SK-N-SH (cell line): ENCODE measurements at regions not wholly inside any gene's neighbourhood (a gene's known extent, or its start where the extent isn't known, plus 50 kb on each side); places are given as distances from the start of the nearest gene placed in this dataset.

ENCODE experiments used
- CTCF ChIA-PET: fragments of 300-600, 350-600 bp; formaldehyde crosslinking; extraction: SDS; loops from one replicate; lab custom pipeline; 2021; lab: Yijun Ruan, JAX
- POLR2A ChIA-PET: fragments of 350-600 bp; sonication (Branson Sonifier 250); formaldehyde crosslinking; extraction: SDS; loops from one replicate; lab custom pipeline; 2020; ENCODE audit warnings: antibody characterized with exemption, inconsistent platforms; lab: Yijun Ruan, JAX
- DNase-seq: peaks from one replicate; pipeline ENCODE4 v3.0.0; 2012
- H2AFZ ChIP-seq: fragments of 200-600 bp; sonication (generic); 2 replicates; pipeline ENCODE4 v1.8.1; 2016; ENCODE audit warnings: antibody characterized with exemption, mild to moderate bottlenecking, low read depth
- H3F3A ChIP-seq: fragments of 200-600 bp; sonication (generic); replicated peaks from 2 replicates; pipeline ENCODE3; 2016; ENCODE audit warnings: antibody characterized with exemption, mild to moderate bottlenecking; ENCODE audit not compliant: insufficient read depth
- H3K27ac ChIP-seq, 2 experiments: fragments of 200-500 bp in 1 of 2; fragments of 200-600 bp in 1 of 2; sonication (Bioruptor generic) in 1 of 2; sonication (generic), shearing (Covaris generic) in 1 of 2; 2 replicates each; pipeline versions ENCODE4 v1.5.1 to v1.6.1; 2014 to 2016; ENCODE audit warnings: low read depth in 2 of 2, inconsistent platforms in 1 of 2, low read length in 1 of 2, mild to moderate bottlenecking in 1 of 2, mixed read lengths in 1 of 2
- H3K27me3 ChIP-seq: fragments of 200-600 bp; sonication (generic), shearing (Covaris generic); 2 replicates; pipeline ENCODE4 v1.6.1; 2016; ENCODE audit warnings: mixed run types; ENCODE audit not compliant: insufficient read depth
- H3K36me3 ChIP-seq, 2 experiments: fragments of 200-500 bp in 1 of 2; fragments of 200-600 bp in 1 of 2; sonication (Bioruptor generic) in 1 of 2; sonication (generic) in 1 of 2; replicated peaks in 1 of 2; 2 replicates each; pipeline versions ENCODE3 to v1.5.1; 2014 to 2016; ENCODE audit warnings: low read length in 1 of 2, mild to moderate bottlenecking in 1 of 2; ENCODE audit not compliant: insufficient read depth in 2 of 2, control insufficient read depth in 1 of 2
- H3K4me1 ChIP-seq, 2 experiments: fragments of 200-500 bp in 1 of 2; fragments of 200-600 bp in 1 of 2; sonication (Bioruptor generic) in 1 of 2; sonication (generic), shearing (Covaris generic) in 1 of 2; 2 replicates each; pipeline versions ENCODE4 v1.5.1 to v1.6.1; 2014 to 2016; ENCODE audit warnings: low read depth in 1 of 2, low read length in 1 of 2, mixed run types in 1 of 2; ENCODE audit not compliant: insufficient read depth in 2 of 2, control insufficient read depth in 1 of 2
- H3K4me2 ChIP-seq: fragments of 200-600 bp; sonication (generic), shearing (Covaris generic); 2 replicates; pipeline ENCODE4 v1.6.1; 2017; ENCODE audit warnings: mixed run types
- H3K4me3 ChIP-seq, 2 experiments: fragments of 200-500 bp in 1 of 2; fragments of 200-600 bp in 1 of 2; sonication (Bioruptor generic) in 1 of 2; sonication (generic), shearing (Covaris generic) in 1 of 2; 2 replicates each; pipeline versions ENCODE4 v1.5.1 to v1.8.1; 2014 to 2016; ENCODE audit warnings: low read depth in 2 of 2, inconsistent platforms in 1 of 2, low read length in 1 of 2, mild to moderate bottlenecking in 1 of 2, mixed read lengths in 1 of 2, moderate library complexity in 1 of 2
- H3K79me2 ChIP-seq: fragments of 200-600 bp; sonication (generic); 2 replicates; pipeline ENCODE4 v1.8.1; 2017; ENCODE audit warnings: mild to moderate bottlenecking; ENCODE audit not compliant: insufficient read depth
- H3K9ac ChIP-seq: fragments of 200-600 bp; sonication (generic); 2 replicates; pipeline ENCODE4 v1.6.1; 2017; ENCODE audit warnings: mixed run types
- H3K9me2 ChIP-seq: fragments of 200-600 bp; sonication (generic); 2 replicates; pipeline ENCODE4 v1.6.1; 2017; ENCODE audit warnings: mixed run types
- H3K9me3 ChIP-seq: fragments of 200-600 bp; sonication (generic); 2 replicates; pipeline ENCODE4 v1.6.1; 2017; ENCODE audit warnings: mixed run types, mild to moderate bottlenecking, moderate library complexity
- H4K20me1 ChIP-seq: fragments of 200-600 bp; sonication (generic); 2 replicates; pipeline ENCODE4 v1.6.1; 2017; ENCODE audit warnings: mild to moderate bottlenecking, mixed run types; ENCODE audit not compliant: insufficient read depth
- CHD2 ChIP-seq: fragments of 150-350 bp; IDR thresholded peaks from 2 replicates; pipeline ENCODE4 v1.6.1; 2018; ENCODE audit warnings: low read length; ENCODE audit not compliant: partially characterized antibody
- EZH2phosphoT487 ChIP-seq: fragments of 200-600 bp; sonication (generic); IDR thresholded peaks from 2 replicates; pipeline ENCODE4 v1.6.1; 2017; ENCODE audit warnings: low read depth, mixed run types, mild to moderate bottlenecking, antibody characterized with exemption, moderate library complexity, borderline replicate concordance
- FOSL2 ChIP-seq: IDR thresholded peaks from 2 replicates; pipeline ENCODE4 v1.4.0; 2012; ENCODE audit warnings: low read depth, mild to moderate bottlenecking, moderate library complexity, borderline replicate concordance
- FOXJ3 ChIP-seq: sonication (generic); formaldehyde crosslinking; IDR thresholded peaks from 2 replicates; pipeline ENCODE4 v1.5.1; 2020; ENCODE audit warnings: mild to moderate bottlenecking, missing genetic modification reagents
- GABPA ChIP-seq: IDR thresholded peaks from 2 replicates; pipeline ENCODE4 v1.4.0; 2012; ENCODE audit warnings: low read depth, mild to moderate bottlenecking
- IRF3 ChIP-seq: fragments of 150-350 bp; IDR thresholded peaks from 2 replicates; pipeline ENCODE4 v1.6.1; 2016; ENCODE audit warnings: mild to moderate bottlenecking, low read depth, low read length
- JUND ChIP-seq: IDR thresholded peaks from 2 replicates; pipeline ENCODE4 v1.4.0; 2012
- MEF2A ChIP-seq: IDR thresholded peaks from 2 replicates; pipeline ENCODE4 v1.4.0; 2012; ENCODE audit warnings: low read depth, borderline replicate concordance
- MXI1 ChIP-seq: IDR thresholded peaks from 2 replicates; pipeline ENCODE4 v1.6.1; 2012; ENCODE audit warnings: mild to moderate bottlenecking, low read depth, low read length, improper control_type of control experiment
- NFIC ChIP-seq: IDR thresholded peaks from 2 replicates; pipeline ENCODE4 v1.4.0; 2012; ENCODE audit warnings: borderline replicate concordance
- NRF1 ChIP-seq: IDR thresholded peaks from 2 replicates; pipeline ENCODE4 v1.6.1; 2012; ENCODE audit warnings: low read depth, mild to moderate bottlenecking, low read length
- POLR2AphosphoS5 ChIP-seq: IDR thresholded peaks from 2 replicates; pipeline ENCODE4 v1.6.1; 2012; ENCODE audit warnings: low read depth, low read length
- RAD21 ChIP-seq: IDR thresholded peaks from 2 replicates; pipeline ENCODE4 v1.6.1; 2012; ENCODE audit warnings: mild to moderate bottlenecking, low read length
- RFX5 ChIP-seq: IDR thresholded peaks from 2 replicates; pipeline ENCODE4 v1.6.1; 2012; ENCODE audit warnings: mild to moderate bottlenecking, improper control_type of control experiment, low read length
- RXRA ChIP-seq: IDR thresholded peaks from 2 replicates; pipeline ENCODE4 v1.4.0; 2012; ENCODE audit warnings: low read depth, mild to moderate bottlenecking, borderline replicate concordance
- SIN3A ChIP-seq: IDR thresholded peaks from 2 replicates; pipeline ENCODE4 v1.6.1; 2012; ENCODE audit warnings: low read depth, mild to moderate bottlenecking, low read length, moderate library complexity, borderline replicate concordance
- SMC3 ChIP-seq: IDR thresholded peaks from 2 replicates; pipeline ENCODE4 v1.6.1; 2012; ENCODE audit warnings: low read depth, low read length, improper control_type of control experiment
- TCF12 ChIP-seq: IDR thresholded peaks from 2 replicates; pipeline ENCODE4 v1.4.0; 2012
- TEAD4 ChIP-seq: IDR thresholded peaks from 2 replicates; pipeline ENCODE4 v1.4.0; 2012; ENCODE audit warnings: mild to moderate bottlenecking, borderline replicate concordance; ENCODE audit not compliant: insufficient read depth
- USF2 ChIP-seq: fragments of 150-350 bp; IDR thresholded peaks from 2 replicates; pipeline ENCODE4 v1.6.1; 2017; ENCODE audit warnings: antibody characterized with exemption, low read length, low read depth, borderline replicate concordance
- ZBTB33 ChIP-seq: IDR thresholded peaks from 2 replicates; pipeline ENCODE4 v1.4.0; 2012; ENCODE audit warnings: low read depth, borderline replicate concordance
- WGBS: methylation state at CpG from one replicate; pipeline ENCODE4 v1.1.6; 2017; ENCODE audit warnings: low lambda C conversion rate; 5-methylcytosine and 5-hydroxymethylcytosine counted together

- TF ChIP-seq USF2 = no peak
- peak; percentile 94 for TF ChIP-seq JUND
- peak; percentile 96 for TF ChIP-seq NFIC
- peak; percentile 96 for TF ChIP-seq TCF12
- TF ChIP-seq SIN3A = no peak
- no peak for TF ChIP-seq EZH2phosphoT487
- TF ChIP-seq ZBTB33 = peak; percentile 61; the same call in 1 of the 2 replicates
- no peak for TF ChIP-seq SMC3
- no peak for TF ChIP-seq RFX5
- TF ChIP-seq MEF2A = peak; percentile 44; the same call in 1 of the 2 replicates
- peak; percentile 98 for TF ChIP-seq FOSL2
- no peak for TF ChIP-seq IRF3
- TF ChIP-seq CHD2 = peak; percentile 10
- TF ChIP-seq FOXJ3 = no peak
- TF ChIP-seq NRF1 = no peak
- TF ChIP-seq GABPA = peak; percentile 40; the same call in 1 of the 2 replicates
- no peak for TF ChIP-seq RAD21
- TF ChIP-seq MXI1 = no peak
These were observed 395.6 kb upstream of the TRIB2 start (continued) for GRCh38 chr2:12320991-12321641.

GRCh38 chr2:12321886-12322285, 394.9 kb upstream of the TRIB2 start:
- DNase-seq = no peak
- Histone ChIP-seq H3K27me3 (no peaks in the 10 kb centered on the region), H3K79me2 (no peaks in the 10 kb centered on the region), H3K9me3 (no peaks in the 10 kb centered on the region), H3K4me1 (peaks cover 3 to 51% of the 10 kb centered on the region in 2 experiments; a peak in 2 of 4 replicates), H3K27ac (peak overlapping the region in 1 of 2 experiments; percentile 91; a peak in 2 of 4 replicates), H4K20me1 (no peaks in the 10 kb centered on the region), H3K36me3 (no peaks in the 10 kb centered on the region), H3K9ac (peak overlapping the region; percentile 1; the same call in 1 of the 2 replicates), H3K9me2 (no peaks in the 10 kb centered on the region), H3K4me3 (no peak overlapping the region), H3K4me2 (peak overlapping the region; percentile 64; the same call in 1 of the 2 replicates), H3F3A (peaks cover 33% of the 10 kb centered on the region), H2AFZ (0 out of 2 replicates have a peak overlapping the region, but pooled peaks have one; percentile 34)
- POLR2A ChIA-PET = no interaction called here
- WGBS = 91% methylated on average over 2 of the region's 2 CpGs
- TF ChIP-seq POLR2AphosphoS5 (no peak), TEAD4 (no peak), FOXJ3 (no peak), RXRA (no peak), IRF3 (no peak)
- CTCF ChIA-PET = interaction anchor here (1.0 kb wide), 1 partner anchor 10 kb away, joined by 3 read pairs; no protein-coding TSS in a partner anchor
